NCI-H82 treated with DMSO at 0.1 percent for 48 hours (cell line): ENCODE measurements at regions not wholly inside any gene's neighbourhood (a gene's known extent, or its start where the extent isn't known, plus 50 kb on each side); places are given as distances from the start of the nearest gene placed in this dataset.

Experiments used
- DNase-seq: peaks from one replicate; lab custom pipeline; 2025; ENCODE audit not compliant: unreplicated experiment; lab: John Stamatoyannopoulos, UW

DNA sequence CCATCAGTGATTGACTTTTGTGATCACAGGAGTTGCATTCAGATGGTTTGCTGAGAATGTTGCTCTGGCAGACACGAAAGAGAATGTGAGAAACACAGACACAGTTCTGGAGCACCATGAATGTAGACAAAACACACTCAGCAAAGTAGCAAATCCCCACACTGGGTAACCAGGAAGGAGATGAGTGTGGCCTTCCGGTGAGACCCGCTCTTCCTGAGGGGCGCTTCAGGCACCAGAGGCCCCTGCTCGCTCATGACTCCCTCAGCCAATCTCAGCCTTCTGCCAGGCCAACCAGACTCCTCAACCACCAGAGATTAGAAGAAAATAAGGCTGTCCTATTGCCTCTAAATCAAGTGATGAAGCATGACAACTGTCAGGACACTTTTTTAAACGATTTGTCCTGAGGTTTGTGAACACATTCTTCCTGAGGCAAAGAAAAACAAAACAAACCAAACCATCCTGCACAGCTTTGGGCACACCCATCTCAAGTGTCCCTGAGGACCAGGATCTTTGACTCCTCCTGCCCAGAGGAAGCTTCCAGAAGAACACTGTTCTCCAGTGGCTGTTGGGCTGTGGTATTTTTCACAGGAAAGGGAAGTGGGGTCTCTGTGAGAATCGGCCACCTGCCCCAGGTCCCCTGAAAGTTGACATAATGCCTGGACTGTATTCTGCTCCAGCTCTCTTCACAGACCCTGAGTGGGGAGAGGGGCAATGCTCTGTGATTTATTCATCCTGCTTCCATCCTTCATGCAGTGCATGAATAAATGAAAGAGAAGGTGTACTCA is 152.8 kb downstream of the BCL11A start:
- DNase-seq, result no peak

DNA sequence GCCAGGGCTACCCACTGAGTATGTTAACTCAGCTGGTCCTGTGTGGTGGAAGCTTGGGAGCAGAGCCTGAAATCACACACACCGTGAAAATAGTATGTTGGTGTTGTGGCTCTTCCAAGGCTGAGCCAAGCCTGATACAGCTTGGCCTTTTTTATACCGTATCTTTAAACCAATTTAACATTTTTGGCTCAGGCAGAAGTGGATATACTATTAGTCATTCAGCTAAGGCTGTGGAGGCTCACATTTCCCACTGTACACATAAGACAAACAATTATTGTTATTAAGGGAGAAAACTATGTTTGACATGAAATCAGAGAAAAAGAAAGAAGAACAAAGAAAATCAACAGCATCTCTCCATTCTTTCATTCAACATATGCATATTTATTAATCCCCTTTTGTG is 159.0 kb downstream of the BCL11A start:
- no peak for DNase-seq

DNA sequence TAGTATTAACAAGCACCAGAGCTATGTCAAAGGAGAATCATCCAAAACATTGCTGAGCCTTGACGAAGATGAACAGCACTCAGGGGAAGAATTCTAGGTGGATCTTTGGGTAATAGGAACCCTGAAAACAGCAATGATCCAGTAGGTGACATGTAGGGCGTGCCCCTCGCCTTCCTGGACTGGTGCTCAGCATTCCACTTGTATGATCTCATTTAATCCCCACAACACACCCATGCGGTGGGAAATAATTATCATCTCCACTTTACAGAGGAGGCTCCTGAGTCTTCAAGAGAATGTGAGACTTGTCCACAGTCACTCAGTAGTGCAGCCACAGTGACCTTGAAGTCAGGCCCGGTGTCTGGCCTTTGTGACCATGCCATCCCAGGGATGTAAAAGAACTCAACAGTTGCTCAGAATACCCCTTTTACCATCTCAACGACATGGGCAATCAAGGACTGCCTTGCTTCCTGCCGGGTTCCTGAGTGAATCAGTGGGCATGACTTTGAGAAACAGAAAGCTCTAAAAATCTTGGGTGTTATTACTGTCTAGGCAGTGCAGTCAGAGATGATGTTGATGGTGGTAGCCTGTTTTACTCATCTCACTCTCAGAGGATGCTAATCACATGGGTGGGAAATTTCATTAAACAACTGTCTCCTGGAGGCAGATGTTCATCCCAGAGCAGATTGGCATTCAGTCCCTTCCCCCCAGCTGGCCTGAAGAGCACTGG is 161.6 kb downstream of the BCL11A start:
- no peak for DNase-seq

DNA sequence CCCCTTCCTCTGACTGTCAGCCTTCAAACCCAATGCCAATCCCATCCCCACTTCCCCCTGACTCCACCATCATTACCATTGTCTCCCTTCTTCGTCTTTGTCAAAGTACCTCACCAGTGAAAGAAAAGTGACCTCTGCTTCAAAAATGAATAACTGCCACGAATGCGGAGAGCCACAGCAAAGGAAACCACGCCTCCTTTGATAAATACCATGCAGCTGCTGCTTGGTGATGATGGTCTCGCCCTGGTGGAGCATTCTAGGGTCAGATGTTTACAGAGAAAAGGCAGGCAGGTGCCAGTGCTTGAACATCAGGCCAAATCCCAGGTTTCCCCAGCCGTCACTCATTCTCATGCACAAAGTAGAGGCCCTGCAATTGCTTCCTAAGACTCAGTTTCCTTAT is 162.2 kb downstream of the BCL11A start:
- no peak for DNase-seq

DNA sequence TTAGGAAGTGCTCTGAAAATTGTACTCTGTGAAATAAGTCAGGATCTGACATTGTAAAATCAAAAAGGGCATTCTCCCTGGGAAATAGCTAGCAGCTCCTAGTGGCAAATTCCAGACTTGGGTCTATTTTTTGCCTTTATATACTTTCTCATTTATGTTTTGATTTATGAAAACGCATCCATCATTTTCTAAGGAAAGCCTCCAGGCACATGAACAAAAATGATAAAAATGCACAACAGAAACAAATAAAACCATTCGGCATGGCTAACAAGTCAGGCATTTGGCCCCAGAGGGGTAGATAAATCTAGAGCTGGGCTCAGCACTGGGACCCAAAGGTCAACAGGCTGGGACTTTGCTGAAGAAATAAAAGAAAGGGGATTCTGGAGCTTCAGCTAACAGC is 167.0 kb downstream of the BCL11A start:
- DNase-seq, result no peak

DNA sequence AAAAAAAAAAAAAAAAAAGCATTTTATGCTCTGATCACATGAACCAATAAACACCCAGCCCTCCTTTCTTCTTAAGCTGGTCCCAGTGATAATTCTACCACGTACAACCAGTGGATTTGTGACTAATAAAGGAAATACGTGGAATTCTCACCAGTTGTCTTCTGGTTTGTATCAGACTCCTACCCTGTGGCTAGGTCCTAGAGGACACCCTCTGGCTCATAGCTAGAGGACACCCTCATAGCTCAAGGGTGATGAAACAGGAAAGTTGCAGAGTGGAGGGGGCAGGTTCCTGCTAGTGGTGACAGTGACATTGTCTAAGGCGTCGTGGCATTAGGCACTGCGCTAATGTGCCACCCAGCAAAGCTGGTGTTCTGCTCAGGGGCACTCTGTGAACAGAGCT is 167.8 kb downstream of the BCL11A start:
- no peak for DNase-seq

DNA sequence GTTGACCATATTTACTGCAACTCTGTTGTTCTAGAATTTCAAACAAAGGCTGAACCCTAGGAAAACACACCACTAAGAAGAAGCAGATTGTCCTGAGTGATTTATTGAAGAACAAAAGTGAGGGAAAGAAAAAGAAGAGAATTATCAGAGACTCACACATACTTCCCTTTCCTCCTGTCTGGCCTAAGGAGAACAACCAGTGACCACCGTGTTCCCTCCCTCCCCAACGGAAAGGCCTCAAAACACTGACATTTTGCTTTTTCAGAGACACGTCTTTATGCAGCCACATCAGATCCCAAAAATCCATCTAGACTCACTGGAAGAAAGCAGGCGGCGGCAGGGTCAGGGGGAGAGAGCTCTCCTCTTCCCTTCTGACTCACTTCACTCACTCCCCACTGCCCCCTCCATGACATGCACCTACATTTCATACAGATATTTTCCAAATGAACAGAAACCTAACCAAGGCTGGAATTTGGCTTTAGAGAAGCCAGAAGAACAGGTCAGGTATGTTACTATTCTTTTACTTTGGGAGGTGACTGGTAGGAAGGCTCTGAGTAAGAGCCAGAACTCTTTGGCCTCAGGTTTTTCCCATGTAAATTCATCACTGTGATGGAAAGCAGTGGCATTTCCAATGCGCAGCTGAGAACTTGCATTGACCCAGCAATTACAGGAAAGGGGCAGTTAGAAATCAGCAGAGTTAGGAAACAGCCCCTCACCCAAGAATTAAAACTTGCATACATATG is 169.9 kb downstream of the BCL11A start:
- DNase-seq, result no peak

DNA sequence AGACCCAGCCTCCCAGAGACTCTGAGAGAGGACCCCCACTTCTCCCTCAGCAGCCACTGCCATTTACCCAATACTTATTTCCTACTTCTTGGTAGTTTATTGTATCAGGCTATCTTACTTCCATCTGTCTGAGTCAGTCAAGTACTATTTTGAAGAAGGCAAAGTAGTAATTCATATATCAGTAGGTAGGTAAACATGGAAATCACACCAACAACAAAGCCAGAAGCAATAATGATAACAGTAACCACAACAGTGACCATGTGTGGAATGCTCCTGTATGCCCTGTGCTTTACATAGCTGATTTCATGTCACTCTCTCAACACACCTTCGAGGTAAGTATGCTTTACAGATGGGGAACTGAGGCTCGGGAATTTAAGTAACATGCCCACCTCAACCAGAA is 173.0 kb downstream of the BCL11A start:
- no peak for DNase-seq

DNA sequence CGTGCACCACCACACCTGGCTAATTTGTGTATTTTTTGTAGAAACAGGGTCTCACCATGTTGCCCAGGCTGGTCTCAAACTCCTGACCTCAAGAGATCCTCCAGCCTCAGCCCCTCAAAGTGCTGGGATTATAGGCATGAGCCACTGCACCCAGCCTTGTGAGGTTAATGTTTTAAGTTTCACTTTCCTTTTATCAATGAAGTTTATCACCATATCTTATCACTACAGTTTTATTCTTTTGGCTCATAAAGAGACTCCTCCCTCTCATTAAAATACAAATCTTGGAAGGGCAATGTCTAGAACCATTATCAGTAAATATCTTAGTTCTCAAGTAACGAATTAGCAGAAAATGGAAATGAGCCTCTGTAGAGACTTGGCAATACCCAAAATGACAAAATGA is 173.8 kb downstream of the BCL11A start:
- no peak for DNase-seq

DNA sequence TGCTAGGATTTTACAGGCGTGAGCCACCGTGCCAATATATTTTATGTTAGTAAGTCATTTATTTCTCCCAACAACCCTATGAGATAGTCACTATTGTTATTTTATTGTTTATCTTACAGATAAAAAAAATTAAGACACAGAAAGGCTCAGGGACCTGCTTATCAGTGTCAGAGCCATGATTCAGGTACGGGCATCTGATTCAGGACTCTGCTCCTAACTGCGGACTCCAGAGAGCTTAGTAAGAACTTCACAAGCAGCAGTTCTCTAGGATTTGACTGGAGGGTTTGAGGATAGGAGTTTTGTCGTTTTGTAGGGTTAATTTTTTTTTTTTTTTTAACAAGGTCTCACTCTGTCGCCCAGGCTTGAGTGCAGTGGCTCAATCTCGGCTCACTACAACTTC is 174.2 kb downstream of the BCL11A start:
- no peak for DNase-seq

DNA sequence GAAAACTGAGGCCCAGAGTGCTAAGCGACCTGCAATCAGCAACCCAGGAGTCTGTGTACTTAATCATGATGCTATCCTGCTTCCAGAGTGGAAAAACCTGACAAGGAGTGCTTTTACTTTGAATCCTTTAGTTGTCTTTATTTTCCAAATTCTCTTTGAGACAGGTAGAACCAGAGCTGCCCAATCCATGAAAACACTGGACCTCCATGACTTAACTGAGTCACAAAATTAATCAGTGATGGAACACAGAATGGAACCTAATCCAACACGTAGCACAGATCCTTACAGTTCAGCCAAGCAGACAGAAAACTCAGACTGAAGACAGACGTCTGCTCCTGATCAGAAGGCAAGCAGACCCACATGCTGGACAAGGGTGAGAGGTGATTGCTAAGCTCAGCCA is 175.6 kb downstream of the BCL11A start:
- DNase-seq, result no peak

DNA sequence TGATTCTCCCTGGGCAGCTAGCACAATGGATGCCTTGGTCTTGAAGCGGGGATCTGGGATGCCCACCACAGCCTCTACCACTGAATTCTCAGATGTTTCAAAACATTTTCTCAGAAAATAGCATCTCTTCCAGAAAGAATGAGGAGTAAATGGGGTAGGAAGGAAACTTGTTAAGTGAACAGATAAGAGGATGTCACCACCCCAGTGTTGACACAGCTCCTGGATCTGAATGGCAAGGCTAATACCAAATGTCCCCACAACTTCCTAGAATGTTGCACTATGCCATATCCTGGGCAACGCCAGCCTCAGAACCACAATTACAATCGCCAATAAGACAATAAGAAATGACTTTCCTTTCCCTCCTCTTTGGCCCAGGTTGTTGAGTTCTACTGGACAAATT is 177.2 kb downstream of the BCL11A start:
- DNase-seq, result no peak

DNA sequence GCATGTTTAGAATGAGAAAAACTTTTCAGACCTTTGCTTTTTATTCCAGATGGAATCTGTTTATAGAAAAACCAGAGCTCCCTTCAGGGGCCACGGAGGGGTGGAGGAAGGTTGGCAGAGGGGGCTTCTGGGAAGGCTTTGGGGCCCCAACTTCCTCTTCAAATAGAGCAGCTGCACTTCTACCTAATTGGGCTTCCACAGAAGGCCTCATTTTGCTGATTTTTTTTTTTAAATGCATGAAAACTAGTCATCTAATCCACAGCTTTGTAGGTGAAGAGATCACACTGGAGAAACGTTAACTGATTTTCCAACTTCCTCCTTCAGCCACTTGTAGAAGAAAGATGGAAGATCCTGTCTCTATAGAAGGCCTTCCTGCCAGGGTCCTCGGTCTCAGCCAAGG is 181.8 kb downstream of the BCL11A start:
- no peak for DNase-seq

DNA sequence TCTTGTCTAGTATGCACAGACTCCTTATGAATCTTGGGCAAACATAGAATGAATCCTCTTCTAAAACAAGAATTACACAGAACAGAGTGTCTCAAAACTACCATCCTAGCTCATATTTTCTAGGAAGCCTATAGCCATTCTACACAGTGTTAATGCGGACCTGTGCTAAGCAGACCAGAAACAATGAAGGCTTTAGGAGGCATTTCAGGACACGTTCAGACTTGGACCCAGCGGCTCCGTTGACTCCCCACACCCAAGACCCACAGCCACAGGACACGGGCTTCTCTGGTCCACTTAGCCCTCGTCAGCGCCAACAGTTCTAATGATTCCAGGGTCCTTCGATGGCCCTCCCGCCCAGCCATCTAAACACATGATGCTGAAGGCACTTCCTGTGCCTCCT is 182.2 kb downstream of the BCL11A start:
- no peak for DNase-seq

DNA sequence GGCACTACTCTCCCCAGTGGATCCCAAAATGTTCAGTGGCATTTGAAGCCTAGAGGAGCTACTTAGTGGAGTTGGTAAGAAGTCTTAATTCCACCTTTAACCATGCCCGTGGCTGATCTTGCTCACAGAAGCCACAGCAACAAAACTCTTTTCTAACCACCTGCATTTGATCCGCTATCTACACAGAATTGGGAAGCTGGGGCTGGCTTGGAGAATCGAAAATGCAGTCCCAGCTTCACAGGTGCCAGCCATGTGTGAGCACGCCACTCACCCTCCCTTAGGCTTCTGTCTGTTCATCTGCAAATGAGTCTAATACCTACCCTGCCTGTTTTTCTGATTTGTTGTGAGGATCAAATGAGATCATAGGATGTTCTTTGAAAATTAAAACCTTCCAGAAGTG is 182.6 kb downstream of the BCL11A start:
- no peak for DNase-seq

DNA sequence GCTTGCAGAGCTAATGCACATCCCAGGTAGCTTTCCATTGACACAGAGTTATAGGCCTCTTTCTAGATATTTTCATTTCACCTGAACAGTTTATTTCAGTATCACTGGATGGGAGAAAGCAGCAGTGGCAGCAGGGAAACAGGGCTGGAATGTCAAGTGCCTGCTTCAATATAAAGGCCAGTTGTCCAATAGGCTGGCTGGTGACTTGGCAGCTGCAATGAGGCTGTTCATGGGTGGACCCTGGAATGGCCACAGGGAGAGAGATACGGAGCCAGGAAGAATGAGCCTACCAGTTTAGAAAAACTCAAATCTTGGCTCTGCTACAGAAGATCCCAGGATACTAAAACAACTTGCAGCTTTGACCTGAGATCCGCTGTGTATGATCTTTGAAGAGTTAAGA is 185.0 kb downstream of the BCL11A start:
- no peak for DNase-seq

DNA sequence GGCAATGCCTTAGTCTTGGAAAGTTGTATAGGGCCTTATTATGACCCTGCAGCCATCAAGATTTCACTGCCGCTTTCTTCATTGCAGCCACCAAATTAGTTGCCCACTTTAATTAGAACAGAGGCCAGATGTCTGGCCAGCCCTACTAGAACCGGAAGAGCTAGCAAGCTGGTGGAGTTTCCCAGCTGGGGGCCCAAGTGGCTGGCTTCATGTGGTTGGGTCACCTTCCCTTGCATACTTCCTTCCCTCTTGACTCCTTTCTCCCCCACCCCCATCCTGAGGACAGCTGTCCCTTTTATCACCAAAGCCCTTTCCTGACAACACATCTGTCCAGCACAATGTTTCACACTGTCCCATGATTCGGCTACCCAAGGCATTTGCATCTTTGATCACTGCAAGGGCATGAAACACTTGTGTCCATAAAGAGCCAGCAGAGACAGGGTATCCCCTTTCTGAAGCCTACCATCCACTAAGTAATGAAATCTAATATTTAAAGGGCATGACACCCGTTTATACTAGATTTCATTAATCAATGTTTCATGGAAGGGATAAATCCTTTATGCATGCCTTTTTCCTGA is 187.2 kb downstream of the BCL11A start:
- no peak for DNase-seq

DNA sequence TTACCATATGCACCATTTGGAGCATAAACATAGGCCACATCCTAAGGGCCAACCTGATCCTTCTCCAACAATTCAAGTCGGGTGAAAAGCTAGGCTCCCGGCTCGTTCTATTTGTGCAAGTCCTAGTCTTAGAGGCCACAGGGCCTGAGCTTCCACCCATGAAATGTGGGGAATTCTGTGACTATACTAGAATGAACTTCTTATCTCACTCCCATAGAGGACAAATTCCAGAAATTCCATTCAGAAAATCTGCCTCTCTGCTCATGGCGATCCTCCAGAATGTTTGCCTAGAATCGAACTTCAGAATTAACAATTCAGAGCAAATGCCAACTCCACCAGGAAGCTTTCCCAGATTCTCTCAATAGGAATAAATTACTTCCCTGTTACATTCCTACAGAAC is 187.9 kb downstream of the BCL11A start:
- no peak for DNase-seq

DNA sequence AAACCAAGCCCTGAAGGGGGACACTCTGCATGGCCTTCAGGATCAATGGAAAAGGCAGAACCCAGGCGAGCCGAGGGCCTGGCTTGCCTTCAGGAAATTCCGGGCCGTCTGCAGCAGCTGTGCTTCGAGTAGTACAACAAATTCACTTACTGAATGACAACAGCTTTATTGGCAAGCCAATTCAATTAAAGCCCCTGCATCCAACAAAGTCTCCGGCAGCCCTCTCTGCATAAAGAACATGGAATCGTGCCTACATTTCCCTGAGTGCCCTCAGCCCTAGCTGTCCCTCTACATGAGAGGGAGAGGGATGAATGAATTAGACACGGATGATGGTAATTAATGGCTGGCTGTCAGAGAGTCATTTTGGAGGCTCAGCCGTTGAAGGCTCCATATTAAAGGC is 189.0 kb downstream of the BCL11A start:
- DNase-seq, result no peak

DNA sequence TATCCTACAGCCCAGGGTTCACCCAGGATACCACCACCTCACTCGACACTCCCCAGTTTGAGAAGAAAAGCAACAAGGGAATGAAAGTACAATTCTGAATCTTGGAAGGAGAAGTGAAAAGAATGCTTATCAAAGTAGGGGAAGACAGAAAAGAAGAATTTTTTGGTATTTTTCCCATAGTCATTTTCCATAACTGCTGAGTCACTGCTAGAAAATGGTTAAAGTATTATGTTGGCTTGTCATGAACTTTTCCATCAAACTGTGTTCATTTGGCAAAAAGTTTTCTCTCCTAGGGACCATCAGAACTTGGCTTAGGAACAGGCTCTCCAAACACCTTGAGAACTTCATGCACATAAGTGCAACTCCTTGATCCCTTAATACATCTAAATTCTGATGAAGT is 192.0 kb downstream of the BCL11A start:
- no peak for DNase-seq

DNA sequence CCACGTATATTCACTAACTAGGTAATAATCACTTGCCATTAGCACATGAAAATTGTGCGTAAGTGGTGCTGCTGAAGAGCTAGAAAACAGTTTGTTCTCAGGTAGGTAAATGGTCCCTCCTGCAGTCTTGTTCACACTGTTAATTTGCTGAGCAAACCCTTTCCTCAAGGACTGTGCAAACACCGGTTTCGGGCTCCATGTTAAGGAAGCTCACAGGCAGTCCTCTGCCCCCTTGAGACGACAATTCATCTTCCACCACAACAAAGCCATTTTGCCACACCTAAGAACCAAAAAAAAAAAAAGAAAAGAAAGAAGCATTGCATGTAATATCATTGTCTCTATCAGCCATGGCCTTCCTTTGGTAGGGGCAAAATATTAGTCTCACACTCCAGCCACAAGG is 193.9 kb downstream of the BCL11A start:
- DNase-seq, result no peak

DNA sequence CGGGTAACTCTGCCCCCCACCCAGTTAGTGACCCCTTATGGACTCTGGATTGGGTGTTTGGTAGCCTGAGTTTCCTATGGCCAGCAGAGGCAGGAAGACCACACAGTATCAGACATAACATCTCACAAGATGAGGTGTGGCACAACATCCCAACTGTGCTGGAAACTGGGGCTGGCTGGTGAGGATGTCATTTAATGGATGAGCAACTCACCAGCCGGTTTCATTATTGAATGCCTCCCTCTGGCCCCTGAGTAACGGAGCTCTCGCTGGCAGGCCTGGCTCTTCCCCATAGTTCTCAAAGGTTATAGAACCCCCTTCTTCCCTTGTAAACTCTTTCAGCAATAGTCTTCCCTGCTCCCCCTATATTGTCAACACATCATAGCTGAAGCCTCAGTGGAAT is 195.0 kb downstream of the BCL11A start:
- DNase-seq, result no peak
